ENCODE measurements at regions not wholly inside any gene's neighbourhood (a gene's known extent, or its start where the extent isn't known, plus 50 kb on each side); places are given as distances from the start of the nearest gene placed in this dataset.

- H3K9me3 ChIP-seq (ENCODE audit: insufficient read depth, low read length, severe bottlenecking): no peaks in the 10 kb centered on the region
- DNase-seq: no peak
- H3K4me2 ChIP-seq (ENCODE audit: insufficient read depth, low read length): no peak overlapping the region
- H3K27ac ChIP-seq (ENCODE audit: low read length): no peak overlapping the region
- H3K4me1 ChIP-seq (ENCODE audit: insufficient read depth, low read length): no peaks in the 10 kb centered on the region
- no peaks in the 10 kb centered on the region for H3K36me3 ChIP-seq (ENCODE audit: insufficient read depth, low read length)
- H3K27me3 ChIP-seq (ENCODE audit: insufficient read depth, low read length, poor library complexity): no peaks in the 10 kb centered on the region
- no peaks in the 10 kb centered on the region for H4K20me1 ChIP-seq (ENCODE audit: insufficient read depth, low read length)
- ATAC-seq (ENCODE audit: insufficient read depth, low read depth): no peak
- no peaks in the 10 kb centered on the region for H3K79me2 ChIP-seq (ENCODE audit: insufficient read depth, low read length)
- TF ChIP-seq CTCF (IDR thresholded peaks at IDR 0.05; ENCODE audit: borderline replicate concordance, extremely low read depth, low read length, poor library complexity, severe bottlenecking) (no peak), EZH2 (IDR thresholded peaks at IDR 0.05; ENCODE audit: borderline replicate concordance, low read depth, low read length, severe bottlenecking) (no peak)
- H2AFZ ChIP-seq (ENCODE audit: low read depth, low read length): no peak overlapping the region
- H3K9ac ChIP-seq (ENCODE audit: low read depth, low read length): no peak overlapping the region
- H3K4me3 ChIP-seq (ENCODE audit: low read depth in 1 of 2, low read length in 2 of 2): no peak overlapping the region
Measured at GRCh38 chr18:52069201-52069600, 270.8 kb upstream of the DCC start.

GRCh38 chr18:52070291-52070756, 269.7 kb upstream of the DCC start:
- Histone ChIP-seq H3K27me3 (ENCODE audit: insufficient read depth, low read length, poor library complexity) (no peaks in the 10 kb centered on the region), H3K27ac (ENCODE audit: low read length) (no peak overlapping the region), H3K79me2 (ENCODE audit: insufficient read depth, low read length) (no peaks in the 10 kb centered on the region), H3K9me3 (ENCODE audit: insufficient read depth, low read length, severe bottlenecking) (no peaks in the 10 kb centered on the region), H2AFZ (ENCODE audit: low read depth, low read length) (no peak overlapping the region), H3K9ac (ENCODE audit: low read depth, low read length) (no peak overlapping the region), H3K36me3 (ENCODE audit: insufficient read depth, low read length) (no peaks in the 10 kb centered on the region), H3K4me1 (ENCODE audit: insufficient read depth, low read length) (no peaks in the 10 kb centered on the region), H3K4me2 (ENCODE audit: insufficient read depth, low read length) (no peak overlapping the region), H4K20me1 (ENCODE audit: insufficient read depth, low read length) (no peaks in the 10 kb centered on the region), H3K4me3 (ENCODE audit: low read depth in 1 of 2, low read length in 2 of 2) (no peak overlapping the region)
- TF ChIP-seq CTCF (IDR thresholded peaks at IDR 0.05; ENCODE audit: borderline replicate concordance, extremely low read depth, low read length, poor library complexity, severe bottlenecking) (no peak), EZH2 (IDR thresholded peaks at IDR 0.05; ENCODE audit: borderline replicate concordance, low read depth, low read length, severe bottlenecking) (no peak)
- ATAC-seq (ENCODE audit: insufficient read depth, low read depth) (no peak), DNase-seq (no peak)

- Histone ChIP-seq H3K9me3 (ENCODE audit: insufficient read depth, low read length, severe bottlenecking) (no peaks in the 10 kb centered on the region), H3K4me2 (ENCODE audit: insufficient read depth, low read length) (no peak overlapping the region), H3K27ac (ENCODE audit: low read length) (no peak overlapping the region), H3K9ac (ENCODE audit: low read depth, low read length) (no peak overlapping the region), H2AFZ (ENCODE audit: low read depth, low read length) (no peak overlapping the region), H3K79me2 (ENCODE audit: insufficient read depth, low read length) (no peaks in the 10 kb centered on the region), H3K27me3 (ENCODE audit: insufficient read depth, low read length, poor library complexity) (no peaks in the 10 kb centered on the region), H3K4me3 (ENCODE audit: low read depth in 1 of 2, low read length in 2 of 2) (no peak overlapping the region), H3K36me3 (ENCODE audit: insufficient read depth, low read length) (no peaks in the 10 kb centered on the region), H4K20me1 (ENCODE audit: insufficient read depth, low read length) (no peaks in the 10 kb centered on the region), H3K4me1 (ENCODE audit: insufficient read depth, low read length) (no peaks in the 10 kb centered on the region)
- DNase-seq (no peak), ATAC-seq (ENCODE audit: insufficient read depth, low read depth) (no peak)
- TF ChIP-seq EZH2 (IDR thresholded peaks at IDR 0.05; ENCODE audit: borderline replicate concordance, low read depth, low read length, severe bottlenecking) (no peak), CTCF (IDR thresholded peaks at IDR 0.05; ENCODE audit: borderline replicate concordance, extremely low read depth, low read length, poor library complexity, severe bottlenecking) (no peak)
Measured at GRCh38 chr18:52077251-52077983, 262.6 kb upstream of the DCC start.
